Left ventricle myocardium inferior (tissue), 1 donor: ENCODE measurements at regions not wholly inside any gene's neighbourhood (a gene's known extent, or its start where the extent isn't known, plus 50 kb on each side); places are given as distances from the start of the nearest gene placed in this dataset.
A peak's percentile ranks its signal among the peaks of the same experiment; 100 is the strongest.

Experiments
- DNase-seq: peaks from one replicate; pipeline ENCODE4 v3.0.0-alpha.2; 2020
- H3K27ac ChIP-seq: fragments of 200-600 bp; replicated peaks from 2 replicates; pipeline ENCODE4 v1.8.0; 2021
- H3K27me3 ChIP-seq: fragments of 200-600 bp; 2 replicates; pipeline ENCODE4 v1.8.0; 2021; ENCODE audit warnings: low read depth
- H3K36me3 ChIP-seq: fragments of 200-600 bp; 2 replicates; pipeline ENCODE4 v1.8.0; 2021
- H3K4me1 ChIP-seq: fragments of 200-600 bp; 2 replicates; pipeline ENCODE4 v1.8.0; 2021
- H3K4me3 ChIP-seq: fragments of 200-600 bp; 2 replicates; pipeline ENCODE4 v1.8.0; 2021; ENCODE audit warnings: mild to moderate bottlenecking, moderate library complexity
- H3K9me3 ChIP-seq: fragments of 200-600 bp; replicated peaks from 2 replicates; pipeline ENCODE4 v1.8.0; 2021
- intact Hi-C: fragments of 100-400 bp; cut with micrococcal nuclease; formaldehyde crosslinking; loops from one replicate; pipeline ENCODE4 v1.11.0; 2022
- TF ChIP-seq, protein P1 (sequence below): fragments of 200-600 bp; IDR thresholded peaks from 2 replicates; pipeline ENCODE4 v1.8.0; 2021; ENCODE audit warnings: antibody characterized with exemption, mild to moderate bottlenecking, borderline replicate concordance
- donor health status: DM: no; HTN: yes; CAD: no; lungs with severe emphysema.

DNA sequence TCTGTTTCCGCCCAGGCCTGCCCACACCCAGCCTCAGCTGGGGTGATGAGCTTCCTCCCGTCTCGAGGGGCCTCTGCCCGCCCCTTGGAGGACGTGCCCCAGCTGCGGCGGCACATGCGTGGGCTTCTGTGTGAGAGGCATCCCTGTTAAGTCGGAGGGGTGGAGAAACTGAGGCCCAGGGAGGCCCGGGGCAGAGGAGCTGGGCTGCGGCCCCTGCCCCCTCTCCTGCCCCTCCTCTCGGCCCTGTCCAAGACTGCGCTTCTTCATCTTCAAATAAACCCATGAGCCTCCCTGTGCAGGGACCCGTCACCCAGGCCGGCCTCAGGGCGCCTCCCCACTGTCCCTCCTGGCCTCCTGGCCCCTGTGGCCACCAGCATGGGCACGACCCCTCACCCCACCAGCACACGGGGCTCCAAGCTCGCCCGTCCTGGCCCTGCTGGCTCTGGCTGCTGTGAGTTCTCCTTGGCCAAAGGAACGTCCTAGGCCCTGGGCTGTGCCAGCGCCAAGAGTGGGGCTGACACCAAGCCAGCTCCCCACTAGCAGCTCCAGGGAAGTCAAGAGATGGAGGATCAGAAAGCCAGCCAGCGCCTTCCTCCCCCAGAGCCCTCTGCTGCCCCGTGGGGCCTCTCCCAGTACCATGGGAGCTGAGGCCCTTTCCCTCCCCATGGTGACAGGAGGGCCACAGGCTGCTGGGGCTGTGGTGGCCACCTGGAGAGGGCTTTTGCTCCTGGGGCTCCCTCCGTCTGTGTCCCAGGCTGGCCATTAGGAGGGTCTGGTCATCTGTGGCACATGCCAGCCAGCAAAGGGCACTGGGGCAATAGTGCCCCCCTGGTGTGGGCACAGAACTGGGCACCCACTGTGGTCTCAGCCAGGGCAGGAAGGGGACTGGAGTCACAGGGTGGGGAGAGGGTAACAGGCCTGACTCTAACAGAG, 180.4 kb downstream of the KIF26A start:
- TF ChIP-seq, protein P1, sequence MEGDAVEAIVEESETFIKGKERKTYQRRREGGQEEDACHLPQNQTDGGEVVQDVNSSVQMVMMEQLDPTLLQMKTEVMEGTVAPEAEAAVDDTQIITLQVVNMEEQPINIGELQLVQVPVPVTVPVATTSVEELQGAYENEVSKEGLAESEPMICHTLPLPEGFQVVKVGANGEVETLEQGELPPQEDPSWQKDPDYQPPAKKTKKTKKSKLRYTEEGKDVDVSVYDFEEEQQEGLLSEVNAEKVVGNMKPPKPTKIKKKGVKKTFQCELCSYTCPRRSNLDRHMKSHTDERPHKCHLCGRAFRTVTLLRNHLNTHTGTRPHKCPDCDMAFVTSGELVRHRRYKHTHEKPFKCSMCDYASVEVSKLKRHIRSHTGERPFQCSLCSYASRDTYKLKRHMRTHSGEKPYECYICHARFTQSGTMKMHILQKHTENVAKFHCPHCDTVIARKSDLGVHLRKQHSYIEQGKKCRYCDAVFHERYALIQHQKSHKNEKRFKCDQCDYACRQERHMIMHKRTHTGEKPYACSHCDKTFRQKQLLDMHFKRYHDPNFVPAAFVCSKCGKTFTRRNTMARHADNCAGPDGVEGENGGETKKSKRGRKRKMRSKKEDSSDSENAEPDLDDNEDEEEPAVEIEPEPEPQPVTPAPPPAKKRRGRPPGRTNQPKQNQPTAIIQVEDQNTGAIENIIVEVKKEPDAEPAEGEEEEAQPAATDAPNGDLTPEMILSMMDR = no peak
- intact Hi-C loops = no loop called here
- Histone ChIP-seq H3K27me3 (peaks cover 38% of the 10 kb centered on the region), H3K9me3 (no peaks in the 10 kb centered on the region), H3K4me3 (no peak overlapping the region), H3K36me3 (no peaks in the 10 kb centered on the region), H3K4me1 (peaks cover 23% of the 10 kb centered on the region), H3K27ac (no peak overlapping the region)
- DNase-seq = peak; percentile 45

DNA sequence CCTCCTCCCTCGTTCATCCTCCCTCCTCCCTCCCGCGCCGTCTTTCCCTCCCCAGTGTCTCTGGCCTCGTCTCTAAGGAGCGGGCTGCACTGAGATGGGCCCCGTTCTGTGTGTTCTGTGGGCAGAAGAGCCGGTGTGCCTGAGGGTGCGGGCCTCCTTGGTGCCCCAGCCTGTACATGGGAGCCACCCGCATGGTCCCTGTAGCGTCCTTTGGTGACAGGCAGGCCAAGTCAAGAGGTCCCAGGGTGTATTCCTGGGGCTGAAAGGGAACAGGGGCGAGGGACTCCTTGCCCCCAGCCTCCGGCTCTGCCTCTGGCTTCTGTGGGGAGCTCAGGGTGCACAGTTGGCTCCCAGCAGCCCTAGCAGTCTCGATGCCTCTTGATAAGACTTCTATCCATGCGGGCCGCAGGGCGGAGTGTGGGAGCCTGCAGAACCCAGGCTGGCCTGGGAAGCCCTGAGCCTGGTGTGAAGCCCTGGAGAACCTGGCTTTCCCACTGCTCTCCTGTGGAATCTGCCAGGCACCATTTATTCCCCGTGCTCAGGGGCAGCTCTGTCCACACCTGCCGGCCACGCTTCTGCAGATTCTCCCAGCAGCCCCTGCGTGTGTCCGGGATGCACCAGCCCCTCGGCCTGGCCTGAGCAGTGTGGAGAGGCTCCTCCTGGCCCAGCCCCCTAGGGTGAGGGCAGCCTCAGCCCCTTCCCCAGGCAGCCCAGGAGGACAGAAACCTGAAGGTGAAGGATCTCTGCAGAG, 181.3 kb downstream of the KIF26A start:
- Histone ChIP-seq H3K4me1 (peaks cover 23% of the 10 kb centered on the region), H3K27ac (no peak overlapping the region), H3K4me3 (no peak overlapping the region), H3K9me3 (no peaks in the 10 kb centered on the region), H3K27me3 (peaks cover 38% of the 10 kb centered on the region), H3K36me3 (no peaks in the 10 kb centered on the region)
- no peak for DNase-seq
- TF ChIP-seq, protein P1 = no peak
- intact Hi-C loops = no loop called here

DNA sequence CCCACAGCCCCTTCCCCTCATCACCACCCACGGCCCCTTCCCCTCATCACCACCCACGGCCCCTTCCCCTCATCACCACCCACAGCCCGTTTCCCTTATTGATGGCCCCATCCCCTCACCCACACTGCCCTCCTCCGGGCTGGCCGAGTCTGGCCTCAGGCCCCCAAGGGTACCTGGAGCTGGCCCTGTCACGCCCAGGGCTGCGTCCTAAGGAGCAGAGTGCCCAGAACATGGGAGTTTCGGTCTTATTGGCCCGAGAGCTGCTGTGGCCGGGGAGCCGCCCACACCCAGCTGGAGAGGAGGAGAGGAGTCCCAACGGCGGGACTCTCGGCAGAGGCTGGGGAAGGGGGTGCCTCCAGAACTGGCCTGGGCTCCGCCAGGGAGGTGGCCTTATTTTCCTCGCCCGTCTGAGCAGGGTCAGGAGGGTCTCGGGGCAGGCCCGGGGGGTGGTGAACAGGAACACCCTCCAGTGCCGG, 182.3 kb downstream of the KIF26A start:
- Histone ChIP-seq H3K4me1 (peaks cover 23% of the 10 kb centered on the region), H3K4me3 (peak overlapping the region; percentile 11), H3K9me3 (no peaks in the 10 kb centered on the region), H3K27me3 (peaks cover 38% of the 10 kb centered on the region), H3K27ac (no peak overlapping the region), H3K36me3 (no peaks in the 10 kb centered on the region)
- no peak for DNase-seq
- intact Hi-C loops = no loop called here
- TF ChIP-seq, protein P1 = no peak

DNA sequence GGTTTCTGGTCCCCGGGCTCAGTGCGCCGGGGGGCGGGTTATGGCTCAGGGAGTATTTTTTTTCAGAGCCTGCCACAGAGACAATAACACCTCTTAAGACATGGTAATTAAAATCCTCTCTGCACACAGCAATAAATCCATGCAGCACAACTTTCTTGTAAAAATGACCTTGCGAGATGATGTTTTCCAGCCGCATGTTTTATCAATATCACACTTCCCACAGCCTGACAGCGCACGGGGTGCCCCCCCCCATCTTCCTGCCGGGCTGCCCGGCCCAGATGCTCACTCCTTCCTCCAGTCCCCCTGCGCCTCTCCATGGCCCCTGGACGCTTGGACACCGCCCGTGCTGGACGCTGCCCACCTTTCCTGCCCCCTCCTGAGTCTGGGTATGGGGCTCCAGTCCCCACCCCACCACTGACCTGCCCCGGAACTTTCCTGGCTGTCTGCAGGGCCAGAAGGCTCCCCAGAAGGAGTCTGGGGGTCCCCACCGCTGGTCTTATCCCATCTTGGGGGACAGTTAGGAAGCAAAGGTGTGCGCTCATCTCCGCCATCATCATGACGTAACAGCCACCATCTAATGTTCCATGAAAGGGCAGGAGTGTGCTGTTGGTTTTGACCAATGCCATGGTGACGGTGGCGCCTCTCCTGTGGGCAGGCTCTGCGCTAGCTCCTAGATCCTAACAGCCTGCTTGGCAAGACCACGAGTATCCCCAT, 182.9 kb downstream of the KIF26A start:
- Histone ChIP-seq H3K27ac (no peak overlapping the region), H3K27me3 (peaks cover 38% of the 10 kb centered on the region), H3K36me3 (no peaks in the 10 kb centered on the region), H3K9me3 (no peaks in the 10 kb centered on the region), H3K4me3 (peak overlapping the region; percentile 11), H3K4me1 (peaks cover 23% of the 10 kb centered on the region)
- TF ChIP-seq, protein P1 = no peak
- intact Hi-C loops = no loop called here
- DNase-seq = no peak

DNA sequence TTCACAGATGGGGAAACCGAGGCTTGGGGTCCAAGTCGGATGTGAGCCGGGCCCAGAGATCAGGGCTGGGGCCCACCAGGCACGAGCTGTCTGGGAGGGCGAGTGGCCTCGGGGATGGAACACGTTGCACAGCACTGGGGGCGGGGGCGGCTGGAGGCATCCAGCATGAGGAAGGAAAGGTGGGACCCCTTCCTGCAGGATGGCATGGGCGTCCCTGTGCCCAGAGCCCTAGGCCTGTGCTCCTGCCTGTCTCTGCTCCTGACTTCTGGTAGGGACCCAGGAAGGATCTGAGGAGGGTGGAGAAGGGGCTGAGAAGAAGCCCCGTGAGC, 183.4 kb downstream of the KIF26A start:
- TF ChIP-seq, protein P1 = no peak
- H3K4me3 ChIP-seq = no peak overlapping the region
- no peak for DNase-seq
- no peaks in the 10 kb centered on the region for H3K9me3 ChIP-seq
- intact Hi-C loops = no loop called here
- H3K4me1 ChIP-seq = peaks cover 23% of the 10 kb centered on the region
- peaks cover 38% of the 10 kb centered on the region for H3K27me3 ChIP-seq
- no peaks in the 10 kb centered on the region for H3K36me3 ChIP-seq
- no peak overlapping the region for H3K27ac ChIP-seq
